Lower leg skin (tissue), 4 donors: ENCODE measurements at regions not wholly inside any gene's neighbourhood (a gene's known extent, or its start where the extent isn't known, plus 50 kb on each side); places are given as distances from the start of the nearest gene placed in this dataset.

Experiments
- DNase-seq, 2 donors: peaks; one replicate each; pipeline ENCODE4 v3.0.0-alpha.2; 2019; ENCODE audit warnings: low spot score in 2 of 2
- H3K4me3 ChIP-seq: fragments of 200-600 bp; sonication (generic); 2 replicates; pipeline ENCODE4 v1.5.1; 2017; ENCODE audit warnings: mild to moderate bottlenecking, low read depth; ENCODE audit not compliant: poor library complexity, severe bottlenecking
- CTCF ChIP-seq, 3 donors: fragments of 450-650 bp; IDR thresholded peaks; one replicate each; pipeline ENCODE4 v1.5.1; 2016; ENCODE audit warnings: antibody characterized with exemption in 3 of 3, mild to moderate bottlenecking in 3 of 3, moderate library complexity in 2 of 3
- POLR2A ChIP-seq, 2 donors: fragments of 450-650 bp; IDR thresholded peaks; one replicate each; pipeline ENCODE4 v1.6.1; 2016 to 2017; ENCODE audit warnings: antibody characterized with exemption in 2 of 2, mild to moderate bottlenecking in 1 of 2, moderate library complexity in 1 of 2
- WGBS, 2 donors: methylation state at CpG; one replicate each; pipeline ENCODE4 v1.1.5; 2018; 5-methylcytosine and 5-hydroxymethylcytosine counted together
- intact Hi-C: fragments of 100-400 bp; cut with DNase I; formaldehyde crosslinking; loops from one replicate; pipeline ENCODE4 v1.15.0; 2023; ENCODE audit warnings: low total_unique reads

GRCh38 chr12:92089559-92089958 lies 56.1 kb downstream of the BTG1 start:
- DNase-seq, result no peak
- no peak overlapping the region for H3K4me3 ChIP-seq
- intact Hi-C loops, result no loop called here
- TF ChIP-seq POLR2A (IDR thresholded peaks at IDR 0.05), result no peak

- TF ChIP-seq POLR2A (IDR thresholded peaks at IDR 0.05) (no peak), CTCF (IDR thresholded peaks at IDR 0.05) (no peak)
- 78% methylated on average over 2 of the region's 2 CpGs for WGBS, 2 donors
- H3K4me3 ChIP-seq, result no peak overlapping the region
- DNase-seq, result no peak
- intact Hi-C loops, result no loop called here
Measured at GRCh38 chr12:92088805-92089204, 56.8 kb downstream of the BTG1 start.

GRCh38 chr12:92085736-92086040 lies 60.0 kb downstream of the BTG1 start:
- H3K4me3 ChIP-seq, result no peak overlapping the region
- TF ChIP-seq POLR2A (IDR thresholded peaks at IDR 0.05) (no peak), CTCF (IDR thresholded peaks at IDR 0.05) (no peak)
- 84 to 89% methylated on average over 1 of the region's 1 CpG for WGBS, 2 donors
- no peak for DNase-seq
- intact Hi-C loops, result no loop called here

GRCh38 chr12:92085040-92085735 lies 60.5 kb downstream of the BTG1 start:
- no peak for DNase-seq
- 76 to 79% methylated on average over 3 of the region's 3 CpGs for whole genome bisulfite sequencing, 2 donors
- H3K4me3 ChIP-seq, result no peak overlapping the region
- TF ChIP-seq POLR2A (IDR thresholded peaks at IDR 0.05) (no peak), CTCF (IDR thresholded peaks at IDR 0.05) (no peak)
- intact Hi-C loops, result no loop called here

GRCh38 chr12:92080911-92081285 lies 64.7 kb downstream of the BTG1 start:
- TF ChIP-seq POLR2A (IDR thresholded peaks at IDR 0.05) (no peak), CTCF (IDR thresholded peaks at IDR 0.05) (no peak)
- intact Hi-C loops, result no loop called here
- 74 to 80% methylated on average over 3 of the region's 3 CpGs for WGBS, 2 donors
- no peak overlapping the region for H3K4me3 ChIP-seq
- no peak for DNase-seq

GRCh38 chr12:92079054-92079385 lies 66.6 kb downstream of the BTG1 start:
- intact Hi-C loops, result no loop called here
- DNase-seq, result no peak
- H3K4me3 ChIP-seq, result no peak overlapping the region
- TF ChIP-seq CTCF (IDR thresholded peaks at IDR 0.05), result no peak
- TF ChIP-seq POLR2A (IDR thresholded peaks at IDR 0.05), result no peak
